GM23338 (cell line): ENCODE measurements at regions not wholly inside any gene's neighbourhood (a gene's known extent, or its start where the extent isn't known, plus 50 kb on each side); places are given as distances from the start of the nearest gene placed in this dataset.

Source experiments
- POLR2AphosphoS5 ChIP-seq: IDR thresholded peaks from 2 replicates; pipeline ENCODE4 v1.6.1; 2016; ENCODE audit warnings: antibody characterized with exemption, low read depth
- REST ChIP-seq: IDR thresholded peaks from one replicate; pipeline ENCODE4 v1.6.1; 2018; ENCODE audit warnings: antibody characterized with exemption; ENCODE audit not compliant: unreplicated experiment
- TF ChIP-seq, protein P1 (sequence below), 2 experiments: fragments of 200-600 bp in 1 of 2; sonication (generic) in 1 of 2; conservative IDR thresholded peaks; 2 replicates each; pipeline versions ENCODE4 v1.5.1 to v1.6.1; 2016 to 2017; ENCODE audit warnings: antibody characterized with exemption in 2 of 2, low read depth in 2 of 2, mild to moderate bottlenecking in 2 of 2, moderate library complexity in 1 of 2

GRCh38 chr4:123190176-123190575, 206.4 kb upstream of the SPRY1 start:
- no peak for TF ChIP-seq REST
- TF ChIP-seq, protein P1, sequence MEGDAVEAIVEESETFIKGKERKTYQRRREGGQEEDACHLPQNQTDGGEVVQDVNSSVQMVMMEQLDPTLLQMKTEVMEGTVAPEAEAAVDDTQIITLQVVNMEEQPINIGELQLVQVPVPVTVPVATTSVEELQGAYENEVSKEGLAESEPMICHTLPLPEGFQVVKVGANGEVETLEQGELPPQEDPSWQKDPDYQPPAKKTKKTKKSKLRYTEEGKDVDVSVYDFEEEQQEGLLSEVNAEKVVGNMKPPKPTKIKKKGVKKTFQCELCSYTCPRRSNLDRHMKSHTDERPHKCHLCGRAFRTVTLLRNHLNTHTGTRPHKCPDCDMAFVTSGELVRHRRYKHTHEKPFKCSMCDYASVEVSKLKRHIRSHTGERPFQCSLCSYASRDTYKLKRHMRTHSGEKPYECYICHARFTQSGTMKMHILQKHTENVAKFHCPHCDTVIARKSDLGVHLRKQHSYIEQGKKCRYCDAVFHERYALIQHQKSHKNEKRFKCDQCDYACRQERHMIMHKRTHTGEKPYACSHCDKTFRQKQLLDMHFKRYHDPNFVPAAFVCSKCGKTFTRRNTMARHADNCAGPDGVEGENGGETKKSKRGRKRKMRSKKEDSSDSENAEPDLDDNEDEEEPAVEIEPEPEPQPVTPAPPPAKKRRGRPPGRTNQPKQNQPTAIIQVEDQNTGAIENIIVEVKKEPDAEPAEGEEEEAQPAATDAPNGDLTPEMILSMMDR (conservative IDR thresholded peaks at IDR 0.05; ENCODE audit: low read depth in 2 of 2) = no peak
- no peak for TF ChIP-seq POLR2AphosphoS5
